ENCODE measurements at regions not wholly inside any gene's neighbourhood (a gene's known extent, or its start where the extent isn't known, plus 50 kb on each side); places are given as distances from the start of the nearest gene placed in this dataset.

DNA sequence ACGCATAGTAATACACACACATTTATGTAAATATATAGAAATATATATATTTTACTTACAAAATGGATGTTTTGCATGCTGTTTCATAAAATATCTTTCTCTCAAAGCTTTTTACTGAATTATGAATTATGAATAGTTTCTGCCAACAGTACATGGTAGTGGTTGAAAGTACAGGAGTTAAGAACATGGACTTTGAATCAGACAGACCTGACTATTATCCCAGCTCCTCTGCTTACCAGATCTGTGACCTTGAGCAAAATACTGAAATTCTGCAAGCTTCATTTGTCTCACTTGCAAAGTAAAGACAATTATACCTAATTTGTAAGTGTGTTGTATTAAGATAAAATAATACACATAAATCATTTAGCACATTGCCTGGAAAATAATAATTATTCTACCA is 459.5 kb downstream of the EPM2A start:
- Histone ChIP-seq H3K4me1 (ENCODE audit: insufficient read depth) (no peaks in the 10 kb centered on the region), H3K27me3 (ENCODE audit: insufficient read depth) (no peaks in the 10 kb centered on the region), H2AFZ (no peak overlapping the region), H3K4me2 (no peak overlapping the region), H3K9me2 (ENCODE audit: insufficient read depth) (no peaks in the 10 kb centered on the region), H3K36me3 (ENCODE audit: insufficient read depth) (no peaks in the 10 kb centered on the region), H3K27ac (ENCODE audit: low read depth) (no peak overlapping the region), H4K20me1 (replicated peaks; ENCODE audit: insufficient read depth) (no peaks in the 10 kb centered on the region), H3K4me3 (no peak overlapping the region), H3K79me2 (replicated peaks; ENCODE audit: insufficient read depth) (no peaks in the 10 kb centered on the region), H3F3A (replicated peaks; ENCODE audit: low read depth) (no peaks in the 10 kb centered on the region)
- TF ChIP-seq, protein P1, sequence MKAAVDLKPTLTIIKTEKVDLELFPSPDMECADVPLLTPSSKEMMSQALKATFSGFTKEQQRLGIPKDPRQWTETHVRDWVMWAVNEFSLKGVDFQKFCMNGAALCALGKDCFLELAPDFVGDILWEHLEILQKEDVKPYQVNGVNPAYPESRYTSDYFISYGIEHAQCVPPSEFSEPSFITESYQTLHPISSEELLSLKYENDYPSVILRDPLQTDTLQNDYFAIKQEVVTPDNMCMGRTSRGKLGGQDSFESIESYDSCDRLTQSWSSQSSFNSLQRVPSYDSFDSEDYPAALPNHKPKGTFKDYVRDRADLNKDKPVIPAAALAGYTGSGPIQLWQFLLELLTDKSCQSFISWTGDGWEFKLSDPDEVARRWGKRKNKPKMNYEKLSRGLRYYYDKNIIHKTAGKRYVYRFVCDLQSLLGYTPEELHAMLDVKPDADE (IDR thresholded peaks at IDR 0.05), result no peak
- TF ChIP-seq POLR2AphosphoS5 (IDR thresholded peaks at IDR 0.05; ENCODE audit: low read depth), result no peak
- no peak for TF ChIP-seq STAT1 (IDR thresholded peaks at IDR 0.05; ENCODE audit: unreplicated experiment)
- TF ChIP-seq EZH2 (IDR thresholded peaks at IDR 0.05; ENCODE audit: low read depth, unreplicated experiment), result no peak
- TF ChIP-seq NANOG (IDR thresholded peaks at IDR 0.05; ENCODE audit: borderline replicate concordance), result no peak
- TF ChIP-seq ZNF114 (CRISPR knock-in tag; IDR thresholded peaks at IDR 0.05), result no peak
- TF ChIP-seq, protein P2, sequence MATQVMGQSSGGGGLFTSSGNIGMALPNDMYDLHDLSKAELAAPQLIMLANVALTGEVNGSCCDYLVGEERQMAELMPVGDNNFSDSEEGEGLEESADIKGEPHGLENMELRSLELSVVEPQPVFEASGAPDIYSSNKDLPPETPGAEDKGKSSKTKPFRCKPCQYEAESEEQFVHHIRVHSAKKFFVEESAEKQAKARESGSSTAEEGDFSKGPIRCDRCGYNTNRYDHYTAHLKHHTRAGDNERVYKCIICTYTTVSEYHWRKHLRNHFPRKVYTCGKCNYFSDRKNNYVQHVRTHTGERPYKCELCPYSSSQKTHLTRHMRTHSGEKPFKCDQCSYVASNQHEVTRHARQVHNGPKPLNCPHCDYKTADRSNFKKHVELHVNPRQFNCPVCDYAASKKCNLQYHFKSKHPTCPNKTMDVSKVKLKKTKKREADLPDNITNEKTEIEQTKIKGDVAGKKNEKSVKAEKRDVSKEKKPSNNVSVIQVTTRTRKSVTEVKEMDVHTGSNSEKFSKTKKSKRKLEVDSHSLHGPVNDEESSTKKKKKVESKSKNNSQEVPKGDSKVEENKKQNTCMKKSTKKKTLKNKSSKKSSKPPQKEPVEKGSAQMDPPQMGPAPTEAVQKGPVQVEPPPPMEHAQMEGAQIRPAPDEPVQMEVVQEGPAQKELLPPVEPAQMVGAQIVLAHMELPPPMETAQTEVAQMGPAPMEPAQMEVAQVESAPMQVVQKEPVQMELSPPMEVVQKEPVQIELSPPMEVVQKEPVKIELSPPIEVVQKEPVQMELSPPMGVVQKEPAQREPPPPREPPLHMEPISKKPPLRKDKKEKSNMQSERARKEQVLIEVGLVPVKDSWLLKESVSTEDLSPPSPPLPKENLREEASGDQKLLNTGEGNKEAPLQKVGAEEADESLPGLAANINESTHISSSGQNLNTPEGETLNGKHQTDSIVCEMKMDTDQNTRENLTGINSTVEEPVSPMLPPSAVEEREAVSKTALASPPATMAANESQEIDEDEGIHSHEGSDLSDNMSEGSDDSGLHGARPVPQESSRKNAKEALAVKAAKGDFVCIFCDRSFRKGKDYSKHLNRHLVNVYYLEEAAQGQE (IDR thresholded peaks at IDR 0.05; ENCODE audit: unreplicated experiment), result no peak
- TF ChIP-seq JUNB (IDR thresholded peaks at IDR 0.05; ENCODE audit: unreplicated experiment), result no peak
- TF ChIP-seq CREB1 (CRISPR knock-in tag; IDR thresholded peaks at IDR 0.05; ENCODE audit: low read depth), result no peak
- TF ChIP-seq, protein P3, sequence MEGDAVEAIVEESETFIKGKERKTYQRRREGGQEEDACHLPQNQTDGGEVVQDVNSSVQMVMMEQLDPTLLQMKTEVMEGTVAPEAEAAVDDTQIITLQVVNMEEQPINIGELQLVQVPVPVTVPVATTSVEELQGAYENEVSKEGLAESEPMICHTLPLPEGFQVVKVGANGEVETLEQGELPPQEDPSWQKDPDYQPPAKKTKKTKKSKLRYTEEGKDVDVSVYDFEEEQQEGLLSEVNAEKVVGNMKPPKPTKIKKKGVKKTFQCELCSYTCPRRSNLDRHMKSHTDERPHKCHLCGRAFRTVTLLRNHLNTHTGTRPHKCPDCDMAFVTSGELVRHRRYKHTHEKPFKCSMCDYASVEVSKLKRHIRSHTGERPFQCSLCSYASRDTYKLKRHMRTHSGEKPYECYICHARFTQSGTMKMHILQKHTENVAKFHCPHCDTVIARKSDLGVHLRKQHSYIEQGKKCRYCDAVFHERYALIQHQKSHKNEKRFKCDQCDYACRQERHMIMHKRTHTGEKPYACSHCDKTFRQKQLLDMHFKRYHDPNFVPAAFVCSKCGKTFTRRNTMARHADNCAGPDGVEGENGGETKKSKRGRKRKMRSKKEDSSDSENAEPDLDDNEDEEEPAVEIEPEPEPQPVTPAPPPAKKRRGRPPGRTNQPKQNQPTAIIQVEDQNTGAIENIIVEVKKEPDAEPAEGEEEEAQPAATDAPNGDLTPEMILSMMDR (conservative IDR thresholded peaks at IDR 0.05; ENCODE audit: low read depth in 2 of 2), result no peak
- no peak for TF ChIP-seq EZH2phosphoT487 (IDR thresholded peaks at IDR 0.05; ENCODE audit: unreplicated experiment)
- no peak for TF ChIP-seq ZNF331 (CRISPR knock-in tag; IDR thresholded peaks at IDR 0.05; ENCODE audit: low read depth)
- TF ChIP-seq, protein P4, sequence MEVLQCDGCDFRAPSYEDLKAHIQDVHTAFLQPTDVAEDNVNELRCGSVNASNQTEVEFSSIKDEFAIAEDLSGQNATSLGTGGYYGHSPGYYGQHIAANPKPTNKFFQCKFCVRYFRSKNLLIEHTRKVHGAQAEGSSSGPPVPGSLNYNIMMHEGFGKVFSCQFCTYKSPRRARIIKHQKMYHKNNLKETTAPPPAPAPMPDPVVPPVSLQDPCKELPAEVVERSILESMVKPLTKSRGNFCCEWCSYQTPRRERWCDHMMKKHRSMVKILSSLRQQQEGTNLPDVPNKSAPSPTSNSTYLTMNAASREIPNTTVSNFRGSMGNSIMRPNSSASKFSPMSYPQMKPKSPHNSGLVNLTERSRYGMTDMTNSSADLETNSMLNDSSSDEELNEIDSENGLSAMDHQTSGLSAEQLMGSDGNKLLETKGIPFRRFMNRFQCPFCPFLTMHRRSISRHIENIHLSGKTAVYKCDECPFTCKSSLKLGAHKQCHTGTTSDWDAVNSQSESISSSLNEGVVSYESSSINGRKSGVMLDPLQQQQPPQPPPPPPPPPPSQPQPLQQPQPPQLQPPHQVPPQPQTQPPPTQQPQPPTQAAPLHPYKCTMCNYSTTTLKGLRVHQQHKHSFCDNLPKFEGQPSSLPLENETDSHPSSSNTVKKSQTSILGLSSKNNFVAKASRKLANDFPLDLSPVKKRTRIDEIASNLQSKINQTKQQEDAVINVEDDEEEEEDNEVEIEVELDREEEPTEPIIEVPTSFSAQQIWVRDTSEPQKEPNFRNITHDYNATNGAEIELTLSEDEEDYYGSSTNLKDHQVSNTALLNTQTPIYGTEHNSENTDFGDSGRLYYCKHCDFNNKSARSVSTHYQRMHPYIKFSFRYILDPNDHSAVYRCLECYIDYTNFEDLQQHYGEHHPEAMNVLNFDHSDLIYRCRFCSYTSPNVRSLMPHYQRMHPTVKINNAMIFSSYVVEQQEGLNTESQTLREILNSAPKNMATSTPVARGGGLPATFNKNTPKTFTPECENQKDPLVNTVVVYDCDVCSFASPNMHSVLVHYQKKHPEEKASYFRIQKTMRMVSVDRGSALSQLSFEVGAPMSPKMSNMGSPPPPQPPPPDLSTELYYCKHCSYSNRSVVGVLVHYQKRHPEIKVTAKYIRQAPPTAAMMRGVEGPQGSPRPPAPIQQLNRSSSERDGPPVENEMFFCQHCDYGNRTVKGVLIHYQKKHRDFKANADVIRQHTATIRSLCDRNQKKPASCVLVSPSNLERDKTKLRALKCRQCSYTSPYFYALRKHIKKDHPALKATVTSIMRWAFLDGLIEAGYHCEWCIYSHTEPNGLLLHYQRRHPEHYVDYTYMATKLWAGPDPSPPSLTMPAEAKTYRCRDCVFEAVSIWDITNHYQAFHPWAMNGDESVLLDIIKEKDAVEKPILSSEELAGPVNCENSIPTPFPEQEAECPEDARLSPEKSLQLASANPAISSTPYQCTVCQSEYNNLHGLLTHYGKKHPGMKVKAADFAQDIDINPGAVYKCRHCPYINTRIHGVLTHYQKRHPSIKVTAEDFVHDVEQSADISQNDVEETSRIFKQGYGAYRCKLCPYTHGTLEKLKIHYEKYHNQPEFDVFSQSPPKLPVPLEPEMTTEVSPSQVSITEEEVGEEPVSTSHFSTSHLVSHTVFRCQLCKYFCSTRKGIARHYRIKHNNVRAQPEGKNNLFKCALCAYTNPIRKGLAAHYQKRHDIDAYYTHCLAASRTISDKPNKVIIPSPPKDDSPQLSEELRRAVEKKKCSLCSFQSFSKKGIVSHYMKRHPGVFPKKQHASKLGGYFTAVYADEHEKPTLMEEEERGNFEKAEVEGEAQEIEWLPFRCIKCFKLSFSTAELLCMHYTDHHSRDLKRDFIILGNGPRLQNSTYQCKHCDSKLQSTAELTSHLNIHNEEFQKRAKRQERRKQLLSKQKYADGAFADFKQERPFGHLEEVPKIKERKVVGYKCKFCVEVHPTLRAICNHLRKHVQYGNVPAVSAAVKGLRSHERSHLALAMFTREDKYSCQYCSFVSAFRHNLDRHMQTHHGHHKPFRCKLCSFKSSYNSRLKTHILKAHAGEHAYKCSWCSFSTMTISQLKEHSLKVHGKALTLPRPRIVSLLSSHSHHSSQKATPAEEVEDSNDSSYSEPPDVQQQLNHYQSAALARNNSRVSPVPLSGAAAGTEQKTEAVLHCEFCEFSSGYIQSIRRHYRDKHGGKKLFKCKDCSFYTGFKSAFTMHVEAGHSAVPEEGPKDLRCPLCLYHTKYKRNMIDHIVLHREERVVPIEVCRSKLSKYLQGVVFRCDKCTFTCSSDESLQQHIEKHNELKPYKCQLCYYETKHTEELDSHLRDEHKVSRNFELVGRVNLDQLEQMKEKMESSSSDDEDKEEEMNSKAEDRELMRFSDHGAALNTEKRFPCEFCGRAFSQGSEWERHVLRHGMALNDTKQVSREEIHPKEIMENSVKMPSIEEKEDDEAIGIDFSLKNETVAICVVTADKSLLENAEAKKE (CRISPR knock-in tag; IDR thresholded peaks at IDR 0.05), result no peak
- ATAC-seq (no peak), DNase-seq (ENCODE audit: low spot score) (no peak)
- Mint-ChIP-seq H3K27me3 (ENCODE audit: insufficient read depth, low read depth, poor library complexity) (no peaks in the 10 kb centered on the region), H3K9me3 (peaks cover 4% of the 10 kb centered on the region; the same call in 1 of the 3 replicates), H3K4me3 (no peak overlapping the region), H3K36me3 (ENCODE audit: low read depth) (no peaks in the 10 kb centered on the region), H3K27ac (no peak overlapping the region), H3K4me1 (no peaks in the 10 kb centered on the region; the same call in 1 of the 3 replicates)

Data from GM23338 (cell line).